ENCODE measurements at regions not wholly inside any gene's neighbourhood (a gene's known extent, or its start where the extent isn't known, plus 50 kb on each side); places are given as distances from the start of the nearest gene placed in this dataset.

DNA sequence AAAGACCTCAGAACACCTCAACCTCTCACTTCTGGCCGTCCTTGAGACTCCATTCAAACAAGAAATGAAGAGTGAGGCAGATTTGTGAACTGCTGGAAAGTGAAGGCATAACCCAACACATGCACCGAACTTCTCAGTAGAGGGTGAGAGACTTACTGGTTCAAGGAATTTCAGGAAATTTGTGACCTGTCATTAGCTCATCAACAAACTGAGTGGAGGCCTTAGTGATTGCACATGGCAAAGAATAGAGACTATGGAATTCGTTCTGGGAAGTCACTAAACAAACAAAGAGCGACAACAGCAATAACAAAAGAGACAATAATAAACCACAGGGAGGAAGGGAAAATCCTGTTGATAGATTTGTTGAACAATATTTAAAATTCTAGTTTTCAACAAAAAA, 125.0 kb upstream of the AKR1E2 start:
- H3K4me3 Mint-ChIP-seq: no peak overlapping the region
- TF ChIP-seq, protein P1, sequence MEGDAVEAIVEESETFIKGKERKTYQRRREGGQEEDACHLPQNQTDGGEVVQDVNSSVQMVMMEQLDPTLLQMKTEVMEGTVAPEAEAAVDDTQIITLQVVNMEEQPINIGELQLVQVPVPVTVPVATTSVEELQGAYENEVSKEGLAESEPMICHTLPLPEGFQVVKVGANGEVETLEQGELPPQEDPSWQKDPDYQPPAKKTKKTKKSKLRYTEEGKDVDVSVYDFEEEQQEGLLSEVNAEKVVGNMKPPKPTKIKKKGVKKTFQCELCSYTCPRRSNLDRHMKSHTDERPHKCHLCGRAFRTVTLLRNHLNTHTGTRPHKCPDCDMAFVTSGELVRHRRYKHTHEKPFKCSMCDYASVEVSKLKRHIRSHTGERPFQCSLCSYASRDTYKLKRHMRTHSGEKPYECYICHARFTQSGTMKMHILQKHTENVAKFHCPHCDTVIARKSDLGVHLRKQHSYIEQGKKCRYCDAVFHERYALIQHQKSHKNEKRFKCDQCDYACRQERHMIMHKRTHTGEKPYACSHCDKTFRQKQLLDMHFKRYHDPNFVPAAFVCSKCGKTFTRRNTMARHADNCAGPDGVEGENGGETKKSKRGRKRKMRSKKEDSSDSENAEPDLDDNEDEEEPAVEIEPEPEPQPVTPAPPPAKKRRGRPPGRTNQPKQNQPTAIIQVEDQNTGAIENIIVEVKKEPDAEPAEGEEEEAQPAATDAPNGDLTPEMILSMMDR (IDR thresholded peaks at IDR 0.05; ENCODE audit: unreplicated experiment): no peak

DNA sequence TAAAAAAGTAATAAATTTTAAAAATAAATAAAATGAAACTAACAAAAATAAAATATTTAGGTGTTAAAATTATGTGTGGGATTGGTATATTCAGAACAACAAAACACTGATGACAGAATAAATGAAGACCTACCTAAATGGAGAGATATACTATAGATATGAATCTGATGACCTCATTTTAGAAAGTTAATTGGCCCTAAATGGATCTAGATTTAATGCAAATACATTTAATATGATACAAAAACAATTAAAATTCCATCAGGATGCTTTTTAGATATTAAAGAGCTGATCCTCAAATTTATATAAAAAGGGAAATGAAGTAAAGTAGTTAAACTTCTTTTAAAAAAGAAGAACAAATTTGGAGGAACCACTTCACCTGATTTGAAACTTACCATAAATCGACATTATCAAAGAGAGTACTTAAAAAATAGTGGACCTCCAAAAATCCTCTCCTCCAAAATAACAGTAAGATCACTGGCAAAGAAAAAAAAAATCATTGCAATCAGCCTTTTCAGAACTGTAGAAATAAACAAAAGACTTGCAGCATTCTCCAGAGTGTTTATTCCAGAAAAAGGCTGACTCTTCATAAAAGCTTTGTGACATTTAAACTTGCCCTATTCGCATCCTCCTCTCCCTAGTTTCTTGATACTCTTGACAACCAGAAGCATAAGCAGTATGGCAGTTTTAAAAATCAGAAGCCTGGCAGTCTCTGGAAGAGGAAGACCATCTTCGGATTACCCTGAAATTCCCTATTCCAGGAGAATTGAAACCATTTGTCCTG, 125.9 kb upstream of the AKR1E2 start:
- Mint-ChIP-seq H3K27me3 (ENCODE audit: low read depth) (no peaks in the 10 kb centered on the region), H3K9me3 (peaks cover 5% of the 10 kb centered on the region), H3K4me3 (no peak overlapping the region), H3K4me1 (peaks cover 3% of the 10 kb centered on the region), H3K27ac (no peak overlapping the region), H3K36me3 (no peaks in the 10 kb centered on the region)
- DNase-seq (ENCODE audit: low spot score in 2 of 2, unreplicated experiment in 2 of 2): no peak
- TF ChIP-seq, protein P1 (IDR thresholded peaks at IDR 0.05; ENCODE audit: unreplicated experiment): no peak

More for the DNA sequence above, 125.0 kb upstream of the AKR1E2 start:
- no peak for DNase-seq (ENCODE audit: low spot score in 2 of 2, unreplicated experiment in 2 of 2)
- Mint-ChIP-seq H3K4me1 (peaks cover 3% of the 10 kb centered on the region), H3K27ac (no peak overlapping the region), H3K27me3 (ENCODE audit: low read depth) (no peaks in the 10 kb centered on the region), H3K9me3 (peaks cover 5% of the 10 kb centered on the region), H3K36me3 (no peaks in the 10 kb centered on the region)

DNA sequence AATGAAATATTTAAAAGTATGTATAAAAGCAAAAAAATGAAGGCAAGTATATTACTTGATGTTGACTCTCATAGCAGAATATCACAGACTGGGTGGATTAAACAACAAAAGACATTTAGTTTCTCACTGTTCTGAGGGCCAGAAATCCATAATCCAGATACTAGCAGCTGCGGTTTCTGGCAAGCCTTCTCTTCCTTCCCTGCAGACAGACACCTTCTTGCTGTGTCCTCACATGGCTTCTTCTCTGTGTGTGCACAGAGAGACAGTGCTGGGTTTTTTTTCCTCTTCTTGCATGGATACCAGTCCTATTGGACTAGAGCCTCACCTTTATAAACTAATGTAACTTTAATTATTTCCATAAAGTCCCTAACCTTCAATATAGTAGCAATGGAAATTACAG, 127.9 kb upstream of the AKR1E2 start:
- TF ChIP-seq, protein P1 (IDR thresholded peaks at IDR 0.05; ENCODE audit: unreplicated experiment): no peak
- Mint-ChIP-seq H3K4me3 (no peak overlapping the region), H3K9me3 (peaks cover 8% of the 10 kb centered on the region), H3K27me3 (ENCODE audit: low read depth) (no peaks in the 10 kb centered on the region), H3K36me3 (no peaks in the 10 kb centered on the region), H3K4me1 (no peaks in the 10 kb centered on the region), H3K27ac (no peak overlapping the region)
- DNase-seq (ENCODE audit: low spot score in 2 of 2, unreplicated experiment in 2 of 2): no peak

DNA sequence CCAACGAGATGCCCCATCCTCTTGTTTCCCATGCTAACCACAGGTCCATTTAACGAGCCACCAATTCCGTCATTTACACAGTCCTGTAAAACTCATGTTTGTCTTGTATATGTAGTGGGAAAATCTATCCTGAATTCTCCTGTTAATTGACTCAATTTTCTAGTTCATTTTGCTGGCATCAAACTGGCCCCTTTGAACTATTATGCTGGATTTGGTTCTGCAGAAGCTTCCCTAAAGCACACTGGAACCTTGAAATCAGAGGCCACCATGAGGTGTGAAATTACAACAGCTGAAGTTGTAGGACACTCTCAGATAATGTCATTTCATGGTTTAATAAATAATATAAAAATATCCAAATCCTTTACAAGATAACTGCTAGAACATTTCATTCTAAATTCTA, 129.8 kb upstream of the AKR1E2 start:
- Mint-ChIP-seq H3K4me3 (no peak overlapping the region), H3K9me3 (peaks cover 8% of the 10 kb centered on the region), H3K36me3 (no peaks in the 10 kb centered on the region), H3K4me1 (peaks cover 1% of the 10 kb centered on the region), H3K27me3 (ENCODE audit: low read depth) (no peaks in the 10 kb centered on the region), H3K27ac (no peak overlapping the region)
- TF ChIP-seq, protein P1 (IDR thresholded peaks at IDR 0.05; ENCODE audit: unreplicated experiment): no peak
- no peak for DNase-seq (ENCODE audit: low spot score in 2 of 2, unreplicated experiment in 2 of 2)

DNA sequence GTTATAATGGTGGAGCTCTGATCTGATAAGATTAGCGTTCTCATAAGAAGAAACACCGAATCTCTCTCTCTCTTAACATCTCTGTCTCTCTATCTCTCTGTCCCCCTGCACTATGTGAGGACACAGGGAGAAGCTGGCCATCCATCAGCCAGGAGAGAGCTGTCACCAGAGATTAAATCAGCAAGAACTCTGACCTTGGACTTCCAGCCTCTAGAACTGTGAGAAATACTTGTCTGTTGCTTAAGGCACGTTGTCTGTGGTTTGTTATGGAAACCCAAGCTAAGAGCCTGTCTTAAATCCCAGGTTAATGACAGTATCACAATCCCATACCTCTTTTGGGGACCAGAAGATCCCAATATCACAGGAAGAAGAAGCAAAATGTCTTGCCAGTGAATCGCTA, 132.0 kb upstream of the AKR1E2 start:
- DNase-seq (ENCODE audit: low spot score in 2 of 2, unreplicated experiment in 2 of 2): no peak
- TF ChIP-seq, protein P1 (IDR thresholded peaks at IDR 0.05; ENCODE audit: unreplicated experiment): no peak
- peaks cover 1% of the 10 kb centered on the region for H3K4me1 Mint-ChIP-seq
- no peak overlapping the region for H3K4me3 Mint-ChIP-seq
- H3K27me3 Mint-ChIP-seq (ENCODE audit: low read depth): no peaks in the 10 kb centered on the region
- no peak overlapping the region for H3K27ac Mint-ChIP-seq
- no peaks in the 10 kb centered on the region for H3K36me3 Mint-ChIP-seq
- peaks cover 12% of the 10 kb centered on the region for H3K9me3 Mint-ChIP-seq
